ENCODE measurements at regions not wholly inside any gene's neighbourhood (a gene's known extent, or its start where the extent isn't known, plus 50 kb on each side); places are given as distances from the start of the nearest gene placed in this dataset.
"Not testable (repeated sequence)": the region's sequence is repeated elsewhere in the genome, so short reads cannot be mapped to it uniquely, and the experiment has no call there.

DNA sequence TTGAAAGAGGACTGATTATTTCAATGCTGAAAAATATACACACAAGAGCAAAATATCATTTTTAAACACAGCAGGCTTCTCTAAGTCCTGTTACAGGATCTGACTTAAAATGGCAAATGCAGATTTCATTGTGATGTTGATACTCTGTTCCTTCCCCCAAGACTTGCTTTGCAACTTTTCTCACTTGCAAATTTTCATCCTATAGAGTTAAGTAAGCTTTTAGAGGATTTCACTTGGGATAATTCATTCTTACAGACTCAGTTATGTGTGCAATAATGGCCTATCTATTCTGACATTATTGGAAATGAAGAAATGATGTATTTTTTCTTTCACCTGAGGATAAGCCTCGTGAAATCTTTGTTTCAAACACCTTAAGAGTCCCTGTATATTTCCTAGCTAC lies 2403.2 kb downstream of the ARAP2 start:
- POLR2A ChIA-PET: no interaction called here

GRCh38 chr4:33850371-33850902 lies 2393.9 kb downstream of the ARAP2 start:
- CTCF ChIA-PET: no interaction called here
- Histone ChIP-seq H3K36me3 (ENCODE audit: insufficient read depth, low read length) (no peaks in the 10 kb centered on the region), H3K9me3 (ENCODE audit: control insufficient read depth in 1 of 2, insufficient read depth in 1 of 2, low read length in 2 of 2) (peaks cover 0 to 8% of the 10 kb centered on the region in 2 experiments), H3K4me1 (ENCODE audit: insufficient read depth, low read length) (no peaks in the 10 kb centered on the region), H3K27ac (ENCODE audit: low read depth in 1 of 2, low read length in 2 of 2) (no peak overlapping the region), H3K27me3 (ENCODE audit: control insufficient read depth in 1 of 2, insufficient read depth in 2 of 2, low read length in 2 of 2) (no peaks in the 10 kb centered on the region), H3K4me3 (ENCODE audit: low read length) (no peak overlapping the region)
- H3K27ac Mint-ChIP-seq: no peak overlapping the region
- H3K36me3 Mint-ChIP-seq (ENCODE audit: low read depth): no peaks in the 10 kb centered on the region
- peaks cover 17% of the 10 kb centered on the region for H3K9me3 Mint-ChIP-seq
- no peak for DNase-seq
- POLR2A ChIA-PET: no interaction called here
- intact Hi-C loops (cut with DNase I, micrococcal nuclease): no loop called here
- no peaks in the 10 kb centered on the region for H3K27me3 Mint-ChIP-seq
- no peaks in the 10 kb centered on the region for H3K4me1 Mint-ChIP-seq (ENCODE audit: low read depth)
- no peak overlapping the region for H3K4me3 Mint-ChIP-seq
- no peak for TF ChIP-seq CTCF (IDR thresholded peaks at IDR 0.05)
- no peak for ATAC-seq (ENCODE audit: poor library complexity)

More for the DNA sequence above, 2403.2 kb downstream of the ARAP2 start:
- peaks cover 16% of the 10 kb centered on the region for H3K9me3 Mint-ChIP-seq
- H3K4me1 Mint-ChIP-seq (ENCODE audit: low read depth): no peaks in the 10 kb centered on the region
- intact Hi-C loops (cut with DNase I, micrococcal nuclease): no loop called here
- no peak overlapping the region for H3K27ac Mint-ChIP-seq
- ATAC-seq (ENCODE audit: poor library complexity) (no peak), DNase-seq (no peak)
- peaks cover 0 to 14% of the 10 kb centered on the region in 2 experiments for H3K9me3 ChIP-seq (ENCODE audit: control insufficient read depth in 1 of 2, insufficient read depth in 1 of 2, low read length in 2 of 2)
- no peaks in the 10 kb centered on the region for H3K36me3 Mint-ChIP-seq (ENCODE audit: low read depth)
- no peak overlapping the region for H3K27ac ChIP-seq (ENCODE audit: low read depth in 1 of 2, low read length in 2 of 2)
- H3K4me3 ChIP-seq (ENCODE audit: low read length): no peak overlapping the region
- CTCF ChIA-PET: no interaction called here
- no peaks in the 10 kb centered on the region for H3K27me3 ChIP-seq (ENCODE audit: control insufficient read depth in 1 of 2, insufficient read depth in 2 of 2, low read length in 2 of 2)
- no peak overlapping the region for H3K4me3 Mint-ChIP-seq
- H3K36me3 ChIP-seq (ENCODE audit: insufficient read depth, low read length): no peaks in the 10 kb centered on the region
- H3K27me3 Mint-ChIP-seq: no peaks in the 10 kb centered on the region
- no peak for TF ChIP-seq CTCF (IDR thresholded peaks at IDR 0.05)
- no peaks in the 10 kb centered on the region for H3K4me1 ChIP-seq (ENCODE audit: insufficient read depth, low read length)

GRCh38 chr4:33853670-33854069 lies 2390.6 kb downstream of the ARAP2 start:
- CTCF ChIA-PET; H3K27me3 Mint-ChIP-seq; H3K4me3 ChIP-seq (ENCODE audit: low read length); H3K27ac ChIP-seq (ENCODE audit: low read depth in 1 of 2, low read length in 2 of 2); H3K4me3 Mint-ChIP-seq; ATAC-seq (ENCODE audit: poor library complexity); H3K4me1 ChIP-seq (ENCODE audit: insufficient read depth, low read length); DNase-seq; H3K27me3 ChIP-seq (ENCODE audit: control insufficient read depth in 1 of 2, insufficient read depth in 2 of 2, low read length in 2 of 2); H3K36me3 Mint-ChIP-seq (ENCODE audit: low read depth); H3K27ac Mint-ChIP-seq; H3K36me3 ChIP-seq (ENCODE audit: insufficient read depth, low read length); H3K9me3 ChIP-seq (ENCODE audit: control insufficient read depth in 1 of 2, insufficient read depth in 1 of 2, low read length in 2 of 2); H3K4me1 Mint-ChIP-seq (ENCODE audit: low read depth); POLR2A ChIA-PET; intact Hi-C loops (cut with DNase I, micrococcal nuclease): not testable (repeated sequence)
- peaks cover 10% of the 10 kb centered on the region for H3K9me3 Mint-ChIP-seq

- H3K4me3 ChIP-seq (ENCODE audit: low read length): no peak overlapping the region
- no peaks in the 10 kb centered on the region for H3K36me3 ChIP-seq (ENCODE audit: insufficient read depth, low read length)
- ATAC-seq (ENCODE audit: poor library complexity): no peak
- intact Hi-C loops (cut with DNase I, micrococcal nuclease): no loop called here
- CTCF ChIA-PET: no interaction called here
- Mint-ChIP-seq H3K4me1 (ENCODE audit: low read depth) (no peaks in the 10 kb centered on the region), H3K4me3 (no peak overlapping the region), H3K27ac (no peak overlapping the region), H3K27me3 (no peaks in the 10 kb centered on the region), H3K9me3 (peaks cover 15% of the 10 kb centered on the region), H3K36me3 (ENCODE audit: low read depth) (no peaks in the 10 kb centered on the region)
- POLR2A ChIA-PET: no interaction called here
- H3K27ac ChIP-seq (ENCODE audit: low read depth in 1 of 2, low read length in 2 of 2): no peak overlapping the region
- no peaks in the 10 kb centered on the region for H3K4me1 ChIP-seq (ENCODE audit: insufficient read depth, low read length)
- TF ChIP-seq CTCF (IDR thresholded peaks at IDR 0.05): no peak
- no peak for DNase-seq
- H3K9me3 ChIP-seq (ENCODE audit: control insufficient read depth in 1 of 2, insufficient read depth in 1 of 2, low read length in 2 of 2): peaks cover 0 to 5% of the 10 kb centered on the region in 2 experiments
- no peaks in the 10 kb centered on the region for H3K27me3 ChIP-seq (ENCODE audit: control insufficient read depth in 1 of 2, insufficient read depth in 2 of 2, low read length in 2 of 2)
Measured at GRCh38 chr4:33864290-33864859, 2379.9 kb downstream of the ARAP2 start.
